ENCODE measurements at regions not wholly inside any gene's neighbourhood (a gene's known extent, or its start where the extent isn't known, plus 50 kb on each side); places are given as distances from the start of the nearest gene placed in this dataset.

GRCh38 chr11:27894552-27894951 is 194.3 kb upstream of the BDNF start:
- FAIRE-seq (no peak), DNase-seq (ENCODE audit: insufficient read length, low spot score) (no peak)
- TF ChIP-seq POU2F2 (IDR thresholded peaks at IDR 0.05; ENCODE audit: low read depth, low read length) (no peak), POLR2AphosphoS5 (IDR thresholded peaks at IDR 0.05; ENCODE audit: low read depth, low read length) (no peak), POLR2A (IDR thresholded peaks at IDR 0.05; ENCODE audit: low read depth, low read length) (no peak), TAF1 (IDR thresholded peaks at IDR 0.05; ENCODE audit: low read depth, low read length) (no peak), PAX5 (IDR thresholded peaks at IDR 0.05; ENCODE audit: insufficient read depth, low read length, severe bottlenecking) (no peak), SPI1 (IDR thresholded peaks at IDR 0.05; ENCODE audit: low read depth, low read length) (no peak)

DNA sequence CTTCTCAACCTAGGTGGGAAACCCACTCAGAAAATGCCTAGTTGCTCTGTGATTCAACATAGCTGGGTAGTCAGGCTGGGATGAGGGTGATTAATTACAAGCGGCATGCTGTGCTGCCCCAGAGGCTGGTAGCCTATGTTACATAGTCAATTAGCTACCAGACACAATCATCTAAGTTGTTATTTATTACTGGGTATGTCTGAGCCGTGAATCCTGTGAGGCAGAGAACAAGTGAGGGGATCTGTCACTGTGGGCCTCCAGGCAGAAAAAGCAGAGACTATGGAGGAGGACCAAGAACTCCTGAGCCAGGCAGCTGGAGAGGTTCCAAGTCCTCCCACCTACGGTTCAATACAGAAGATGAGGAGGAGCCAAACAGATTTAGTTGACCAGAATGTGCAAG is 186.6 kb upstream of the BDNF start:
- no peak for DNase-seq (ENCODE audit: insufficient read length, low spot score)
- FAIRE-seq: no peak
- no peak for TF ChIP-seq TAF1 (IDR thresholded peaks at IDR 0.05; ENCODE audit: low read depth, low read length)
- TF ChIP-seq POU2F2 (IDR thresholded peaks at IDR 0.05; ENCODE audit: low read depth, low read length): no peak
- TF ChIP-seq PAX5 (IDR thresholded peaks at IDR 0.05; ENCODE audit: insufficient read depth, low read length, severe bottlenecking): no peak
- TF ChIP-seq SPI1 (IDR thresholded peaks at IDR 0.05; ENCODE audit: low read depth, low read length): no peak
- no peak for TF ChIP-seq POLR2AphosphoS5 (IDR thresholded peaks at IDR 0.05; ENCODE audit: low read depth, low read length)
- TF ChIP-seq POLR2A (IDR thresholded peaks at IDR 0.05; ENCODE audit: low read depth, low read length): no peak

DNA sequence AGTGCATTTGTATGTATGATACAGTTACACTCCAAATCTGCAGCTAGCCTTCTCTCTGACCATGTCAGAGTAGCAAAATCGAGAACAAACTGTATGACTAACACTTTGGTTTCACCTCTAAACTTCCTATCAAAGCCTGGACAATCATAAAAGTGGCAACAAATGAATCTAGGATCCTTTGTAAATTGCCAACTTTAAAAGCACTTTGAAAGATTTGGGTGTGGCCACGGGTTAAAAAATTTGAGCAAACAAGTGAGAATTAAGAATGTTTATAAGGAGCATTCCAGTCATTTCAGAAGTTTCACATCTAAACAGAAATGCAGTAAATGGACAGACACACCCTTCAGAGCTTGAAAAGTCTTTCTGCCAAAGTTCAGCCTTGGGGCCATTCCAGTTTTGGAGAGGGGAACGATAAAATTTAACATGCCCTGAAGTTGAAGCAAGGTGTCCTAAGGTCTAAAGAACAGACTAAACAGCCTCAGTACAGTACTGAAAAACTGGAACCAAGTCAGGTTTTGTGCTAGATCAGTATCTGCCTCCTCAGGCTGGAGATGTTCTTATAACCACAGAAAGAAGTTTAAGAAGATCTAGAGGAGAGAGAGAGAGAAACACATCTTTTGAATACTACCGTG is 181.9 kb upstream of the BDNF start:
- TF ChIP-seq TAF1 (IDR thresholded peaks at IDR 0.05; ENCODE audit: low read depth, low read length) (no peak), POU2F2 (IDR thresholded peaks at IDR 0.05; ENCODE audit: low read depth, low read length) (no peak), PAX5 (IDR thresholded peaks at IDR 0.05; ENCODE audit: insufficient read depth, low read length, severe bottlenecking) (no peak), SPI1 (IDR thresholded peaks at IDR 0.05; ENCODE audit: low read depth, low read length) (no peak), POLR2A (IDR thresholded peaks at IDR 0.05; ENCODE audit: low read depth, low read length) (no peak), POLR2AphosphoS5 (IDR thresholded peaks at IDR 0.05; ENCODE audit: low read depth, low read length) (no peak)
- DNase-seq (ENCODE audit: insufficient read length, low spot score): no peak
- FAIRE-seq: no peak

DNA sequence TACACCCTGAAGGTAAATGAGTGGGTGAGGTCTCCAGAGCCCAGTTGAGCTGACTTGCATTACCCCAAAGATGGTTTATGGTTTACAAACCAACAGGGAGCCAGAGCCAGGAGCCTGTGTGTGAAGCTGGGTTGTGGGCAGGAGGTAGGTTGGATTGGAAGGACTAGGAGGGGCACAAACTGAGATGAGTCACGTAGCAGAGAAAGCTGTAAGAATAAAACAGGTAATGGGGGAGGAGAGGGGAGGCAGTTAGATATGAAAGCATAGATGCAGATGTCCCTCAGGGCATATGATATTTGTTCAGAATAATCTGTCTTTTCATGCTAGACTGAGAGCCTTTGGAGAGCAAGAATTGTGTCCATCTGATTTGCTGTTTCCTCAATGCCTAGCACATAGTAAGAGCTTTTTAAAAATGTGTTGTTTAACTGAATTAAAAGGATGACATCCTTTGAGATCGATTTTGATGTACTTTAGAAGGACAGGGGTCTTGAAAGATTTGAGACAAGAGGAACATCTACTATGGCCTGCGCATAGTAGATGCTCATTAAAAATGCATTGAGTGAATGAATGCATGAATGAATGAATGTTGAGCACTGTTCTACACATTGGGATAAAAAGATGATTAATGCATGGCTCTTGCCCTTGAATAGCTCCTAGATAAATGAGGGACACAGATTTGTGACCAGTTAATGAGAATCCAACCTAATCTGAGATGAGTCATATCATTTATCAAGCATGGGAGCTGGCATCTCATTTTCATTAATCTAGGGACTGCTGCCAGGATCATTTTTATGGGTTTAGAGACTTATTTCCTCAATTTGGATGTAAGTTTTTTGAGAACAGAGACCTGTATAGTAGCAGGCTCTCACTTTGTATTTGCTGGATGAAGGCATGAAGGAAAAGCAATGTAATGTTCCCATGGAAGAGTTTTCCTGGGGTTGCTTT is 175.8 kb upstream of the BDNF start:
- DNase-seq (ENCODE audit: insufficient read length, low spot score) (no peak), FAIRE-seq (no peak)
- TF ChIP-seq PAX5 (IDR thresholded peaks at IDR 0.05; ENCODE audit: insufficient read depth, low read length, severe bottlenecking): no peak

GRCh38 chr11:27874998-27875830 is 175.0 kb upstream of the BDNF start:
- DNase-seq (ENCODE audit: insufficient read length, low spot score): no peak
- TF ChIP-seq POLR2A (IDR thresholded peaks at IDR 0.05; ENCODE audit: low read depth, low read length) (no peak), POU2F2 (IDR thresholded peaks at IDR 0.05; ENCODE audit: low read depth, low read length) (no peak), PAX5 (IDR thresholded peaks at IDR 0.05; ENCODE audit: insufficient read depth, low read length, severe bottlenecking) (no peak), SPI1 (IDR thresholded peaks at IDR 0.05; ENCODE audit: low read depth, low read length) (no peak), POLR2AphosphoS5 (IDR thresholded peaks at IDR 0.05; ENCODE audit: low read depth, low read length) (no peak), TAF1 (IDR thresholded peaks at IDR 0.05; ENCODE audit: low read depth, low read length) (no peak)
- FAIRE-seq: no peak

DNA sequence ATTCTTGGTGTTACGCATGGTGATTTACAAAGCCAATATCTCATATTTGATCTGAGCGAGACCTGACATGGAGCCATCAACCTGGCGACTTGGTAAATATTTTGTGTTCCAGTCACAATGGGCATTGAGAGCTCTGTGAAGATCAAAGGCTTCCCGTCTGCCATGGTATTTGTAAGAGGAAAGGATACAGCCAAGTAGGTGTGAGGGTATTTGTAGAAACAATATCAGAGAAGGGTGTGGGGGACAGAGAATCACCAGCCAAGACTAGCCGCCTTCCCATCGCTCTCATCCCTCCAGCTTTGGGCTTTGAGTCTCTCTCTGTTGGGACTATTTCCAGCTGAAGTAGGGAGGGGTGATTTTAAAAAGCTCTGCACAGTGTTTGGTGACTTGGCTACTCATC is 173.4 kb upstream of the BDNF start:
- DNase-seq (ENCODE audit: insufficient read length, low spot score) (no peak), FAIRE-seq (no peak)
- TF ChIP-seq PAX5 (IDR thresholded peaks at IDR 0.05; ENCODE audit: insufficient read depth, low read length, severe bottlenecking) (no peak), SPI1 (IDR thresholded peaks at IDR 0.05; ENCODE audit: low read depth, low read length) (no peak), POLR2AphosphoS5 (IDR thresholded peaks at IDR 0.05; ENCODE audit: low read depth, low read length) (no peak), POU2F2 (IDR thresholded peaks at IDR 0.05; ENCODE audit: low read depth, low read length) (no peak), TAF1 (IDR thresholded peaks at IDR 0.05; ENCODE audit: low read depth, low read length) (no peak), POLR2A (IDR thresholded peaks at IDR 0.05; ENCODE audit: low read depth, low read length) (no peak)

DNA sequence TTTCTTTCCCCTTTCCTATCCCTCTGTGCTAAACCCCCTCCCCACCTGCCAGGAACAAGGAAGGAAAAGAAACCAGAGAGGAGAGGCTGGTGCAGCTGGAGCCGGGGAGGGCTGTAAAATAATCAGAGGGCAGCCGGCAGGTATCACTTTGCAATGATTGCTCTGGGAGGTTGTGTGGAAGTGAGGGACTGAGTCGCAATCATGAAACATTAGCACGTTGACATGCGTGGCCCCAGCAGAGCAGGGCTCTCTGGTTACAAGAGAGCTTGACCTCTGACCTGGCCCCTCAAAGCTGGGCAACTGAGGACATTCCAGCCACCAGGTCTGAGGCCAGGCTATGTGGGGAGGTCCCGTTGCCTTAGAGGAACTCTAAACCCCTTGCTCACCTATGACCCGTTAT is 170.8 kb upstream of the BDNF start:
- DNase-seq (ENCODE audit: insufficient read length, low spot score): no peak
- TF ChIP-seq POLR2A (IDR thresholded peaks at IDR 0.05; ENCODE audit: low read depth, low read length): no peak
- no peak for TF ChIP-seq TAF1 (IDR thresholded peaks at IDR 0.05; ENCODE audit: low read depth, low read length)
- TF ChIP-seq SPI1 (IDR thresholded peaks at IDR 0.05; ENCODE audit: low read depth, low read length): no peak
- TF ChIP-seq POU2F2 (IDR thresholded peaks at IDR 0.05; ENCODE audit: low read depth, low read length): no peak
- no peak for TF ChIP-seq PAX5 (IDR thresholded peaks at IDR 0.05; ENCODE audit: insufficient read depth, low read length, severe bottlenecking)
- TF ChIP-seq POLR2AphosphoS5 (IDR thresholded peaks at IDR 0.05; ENCODE audit: low read depth, low read length): no peak
- FAIRE-seq: no peak

GRCh38 chr11:27869701-27870100 is 169.4 kb upstream of the BDNF start:
- DNase-seq (ENCODE audit: insufficient read length, low spot score): no peak
- TF ChIP-seq POLR2AphosphoS5 (IDR thresholded peaks at IDR 0.05; ENCODE audit: low read depth, low read length) (no peak), PAX5 (IDR thresholded peaks at IDR 0.05; ENCODE audit: insufficient read depth, low read length, severe bottlenecking) (no peak), POLR2A (IDR thresholded peaks at IDR 0.05; ENCODE audit: low read depth, low read length) (no peak), TAF1 (IDR thresholded peaks at IDR 0.05; ENCODE audit: low read depth, low read length) (no peak), POU2F2 (IDR thresholded peaks at IDR 0.05; ENCODE audit: low read depth, low read length) (no peak), SPI1 (IDR thresholded peaks at IDR 0.05; ENCODE audit: low read depth, low read length) (no peak)
- no peak for FAIRE-seq

GRCh38 chr11:27868709-27869108 is 168.5 kb upstream of the BDNF start:
- DNase-seq (ENCODE audit: insufficient read length, low spot score) (no peak), FAIRE-seq (no peak)
- TF ChIP-seq POLR2AphosphoS5 (IDR thresholded peaks at IDR 0.05; ENCODE audit: low read depth, low read length): no peak
- TF ChIP-seq PAX5 (IDR thresholded peaks at IDR 0.05; ENCODE audit: insufficient read depth, low read length, severe bottlenecking): no peak
- no peak for TF ChIP-seq SPI1 (IDR thresholded peaks at IDR 0.05; ENCODE audit: low read depth, low read length)
- no peak for TF ChIP-seq POU2F2 (IDR thresholded peaks at IDR 0.05; ENCODE audit: low read depth, low read length)
- no peak for TF ChIP-seq POLR2A (IDR thresholded peaks at IDR 0.05; ENCODE audit: low read depth, low read length)
- no peak for TF ChIP-seq TAF1 (IDR thresholded peaks at IDR 0.05; ENCODE audit: low read depth, low read length)
